HG03469 (cell line): ENCODE measurements at regions not wholly inside any gene's neighbourhood (a gene's known extent, or its start where the extent isn't known, plus 50 kb on each side); places are given as distances from the start of the nearest gene placed in this dataset.
"Not testable (repeated sequence)": the region's sequence is repeated elsewhere in the genome, so short reads cannot be mapped to it uniquely, and the experiment has no call there.

Source experiments
- ATAC-seq: cut with Tn5 transposase; IDR thresholded peaks from one replicate; pipeline ENCODE4 v1.9.1; 2021; ENCODE audit warnings: mild to moderate bottlenecking, moderate library complexity, moderate number of reproducible peaks; ENCODE audit not compliant: unreplicated experiment

DNA sequence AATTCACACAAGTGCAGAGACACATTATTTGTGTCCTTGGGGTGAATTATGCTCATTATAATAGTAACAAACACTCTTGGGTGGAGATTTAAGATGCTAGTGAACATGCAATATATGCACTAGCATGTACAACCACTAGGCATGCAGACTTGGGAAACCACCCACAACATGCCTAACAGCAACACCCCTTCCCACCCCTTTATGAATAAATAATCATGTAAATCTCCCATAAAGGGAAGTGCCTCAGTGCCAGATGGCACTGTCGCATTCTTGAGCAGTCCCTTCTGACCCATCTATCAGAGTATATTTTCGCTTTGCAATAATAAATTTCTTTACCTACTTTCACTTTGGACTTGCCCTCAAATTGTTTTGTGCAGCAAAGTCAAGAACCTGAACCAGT is 1362.2 kb downstream of the OLFM4 start:
- no peak for ATAC-seq

- no peak for ATAC-seq
These were observed 1365.6 kb downstream of the OLFM4 start for GRCh38 chr13:54394085-54394700.

GRCh38 chr13:54394908-54395307 is 1366.3 kb downstream of the OLFM4 start:
- no peak for ATAC-seq

- ATAC-seq: no peak
These were observed 1373.9 kb downstream of the OLFM4 start for GRCh38 chr13:54402495-54402894.

DNA sequence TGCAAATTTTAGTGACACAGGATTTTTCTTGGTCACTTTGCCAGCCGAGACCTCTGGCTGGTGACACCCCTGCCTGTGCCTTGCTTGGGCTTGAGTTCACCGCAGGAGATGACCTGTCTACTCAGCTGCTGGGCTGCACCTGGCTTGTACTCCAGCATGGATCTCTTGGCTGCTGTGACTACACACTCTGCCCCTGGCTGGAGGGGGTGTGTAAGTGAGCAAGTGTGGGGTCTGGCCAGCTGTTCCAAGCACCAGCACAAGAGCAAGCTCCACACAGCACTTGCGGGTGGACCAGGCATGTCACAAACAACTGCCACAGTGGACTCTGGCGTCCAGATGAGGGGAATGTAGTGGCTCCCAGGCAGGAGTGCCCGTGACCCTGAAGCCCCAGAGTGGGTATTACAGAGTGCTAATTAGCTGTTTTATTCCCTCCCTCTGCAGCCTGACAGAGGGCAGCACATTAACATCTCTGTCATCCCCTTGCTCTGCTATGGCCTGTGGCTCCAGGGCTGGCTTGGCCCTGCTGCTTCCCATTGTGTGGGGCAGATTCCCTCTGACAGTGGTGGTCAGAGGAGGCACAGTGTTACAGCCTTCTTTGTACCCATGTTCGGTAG is 1387.2 kb downstream of the OLFM4 start:
- ATAC-seq: no peak

DNA sequence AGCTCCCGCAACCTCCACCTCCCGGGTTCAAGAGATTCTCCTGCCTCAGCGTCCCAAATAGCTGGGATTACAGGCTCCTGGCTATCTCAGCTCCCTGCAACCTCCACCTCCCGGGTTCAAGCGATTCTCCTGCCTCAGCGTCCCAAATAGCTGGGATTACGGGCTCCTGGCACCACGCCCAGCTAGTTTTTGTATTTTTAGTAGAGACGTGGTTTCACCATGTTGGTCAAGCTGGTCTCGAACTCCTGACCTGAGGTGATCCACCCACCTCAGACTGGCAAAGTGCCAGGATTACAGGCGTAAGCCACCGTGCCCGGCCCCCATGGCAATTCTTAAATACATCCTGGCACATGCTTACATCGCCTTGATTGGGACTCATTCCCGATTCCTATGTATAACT is 1394.3 kb downstream of the OLFM4 start:
- ATAC-seq: not testable (repeated sequence)

DNA sequence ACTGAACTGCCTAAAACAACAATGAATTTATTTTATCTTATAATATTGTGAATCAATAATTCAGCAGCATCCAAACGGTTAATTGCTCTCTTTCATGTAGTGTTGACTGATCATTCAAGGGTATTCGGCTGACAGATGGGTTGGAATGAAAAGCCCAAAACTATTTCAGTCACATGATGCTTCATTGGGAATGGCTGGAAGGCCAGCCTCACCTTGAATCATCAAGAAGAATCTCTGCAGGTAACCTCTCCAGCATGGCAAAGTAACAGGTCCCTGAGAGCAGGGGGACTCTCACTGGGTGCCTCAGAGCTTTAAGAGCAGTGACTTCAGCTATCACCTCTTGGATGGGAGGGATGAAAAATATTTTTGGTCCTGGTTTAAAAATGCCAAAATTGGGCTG is 1395.7 kb downstream of the OLFM4 start:
- no peak for ATAC-seq

DNA sequence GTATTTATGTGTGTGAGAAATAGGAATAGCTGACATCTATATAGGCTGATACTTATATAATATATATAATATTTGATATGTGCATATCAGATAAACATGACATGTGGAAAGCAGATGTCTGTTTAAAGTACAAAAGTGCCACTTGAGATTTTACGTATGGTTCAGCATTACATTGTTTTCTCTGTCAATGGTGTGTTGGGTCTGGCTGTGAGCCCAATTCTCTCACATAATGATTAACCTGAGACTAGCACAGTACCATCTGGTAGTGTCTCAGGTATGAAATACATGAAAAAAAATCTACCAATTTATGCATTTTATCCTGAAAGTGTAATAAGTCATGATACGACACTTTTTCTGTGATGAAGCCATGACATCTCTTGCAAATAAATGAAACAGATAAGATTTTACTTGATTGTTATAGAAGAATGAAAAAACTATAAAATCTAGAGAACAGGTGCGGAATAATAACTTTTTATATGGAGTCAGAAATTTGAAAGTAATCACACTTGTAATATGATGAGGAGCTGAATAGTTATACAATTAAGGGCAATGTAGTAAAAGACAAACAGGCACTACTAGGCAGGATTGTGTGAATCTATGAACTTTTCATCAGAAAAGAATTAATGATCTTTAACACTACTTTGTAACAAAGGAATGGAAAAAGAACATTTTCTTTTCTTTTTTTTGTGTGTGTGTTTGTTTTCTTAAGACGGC is 1405.0 kb downstream of the OLFM4 start:
- ATAC-seq: no peak

GRCh38 chr13:54440853-54441400 is 1412.3 kb downstream of the OLFM4 start:
- ATAC-seq: not testable (repeated sequence)

GRCh38 chr13:54445453-54445852 is 1416.8 kb downstream of the OLFM4 start:
- no peak for ATAC-seq

DNA sequence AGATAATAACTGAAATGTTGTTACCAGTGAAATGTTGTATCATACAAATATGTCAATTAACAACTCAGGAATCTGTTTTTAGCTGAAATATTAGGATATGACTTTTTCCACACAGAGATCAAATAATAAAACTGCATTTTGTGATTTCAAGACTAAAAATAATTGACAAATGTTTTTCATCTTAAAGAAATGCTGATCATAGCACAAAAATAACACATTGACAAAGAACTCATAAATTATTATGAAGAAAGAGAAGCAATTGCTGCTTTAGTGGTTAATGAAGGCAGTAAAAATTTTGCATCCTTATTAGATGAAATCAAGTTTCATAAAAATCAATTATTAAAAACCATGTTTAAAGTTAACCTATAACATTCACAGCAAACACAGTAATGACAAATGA is 1417.3 kb downstream of the OLFM4 start:
- ATAC-seq: no peak

DNA sequence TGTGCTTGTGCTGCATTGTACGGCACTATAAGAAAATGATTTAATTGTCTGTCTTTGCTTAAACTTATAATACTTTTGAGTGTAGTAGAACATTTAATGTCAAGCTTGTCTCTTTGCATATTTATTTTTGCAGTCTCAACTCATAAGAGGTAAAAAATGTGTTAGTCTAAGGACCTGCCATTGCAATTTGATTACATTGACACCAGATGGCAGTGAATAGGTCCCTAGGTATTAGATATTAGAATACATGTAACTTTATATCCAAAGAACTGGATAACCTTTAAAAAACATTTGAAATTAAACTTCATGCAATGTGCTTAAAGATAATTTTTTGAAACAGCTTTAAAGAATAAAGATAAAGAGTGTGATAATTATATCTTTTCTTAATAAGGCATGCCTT is 1421.3 kb downstream of the OLFM4 start:
- no peak for ATAC-seq

- no peak for ATAC-seq
These were observed 1455.6 kb downstream of the OLFM4 start for GRCh38 chr13:54484166-54484565.

GRCh38 chr13:54486421-54487166 is 1458.0 kb downstream of the OLFM4 start:
- no peak for ATAC-seq

DNA sequence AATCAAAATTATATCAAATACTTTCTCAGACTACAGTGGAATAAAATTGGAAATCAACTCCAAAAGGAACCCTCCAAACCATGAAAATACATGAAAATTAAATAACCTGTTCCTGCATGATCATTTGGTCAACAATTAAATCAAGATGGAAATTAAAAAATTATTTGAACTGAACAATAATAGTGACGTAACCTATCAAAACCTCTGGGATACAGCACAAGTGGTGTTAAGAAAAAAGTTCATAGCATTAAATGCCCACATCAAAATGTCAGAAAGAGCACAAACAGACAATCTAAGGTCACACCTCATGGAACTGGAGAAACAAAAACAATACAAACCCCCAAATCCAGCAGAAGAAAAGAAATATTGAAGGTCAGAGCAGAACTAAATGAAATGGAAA is 1460.7 kb downstream of the OLFM4 start:
- no peak for ATAC-seq

- no peak for ATAC-seq
These were observed 1464.4 kb downstream of the OLFM4 start for GRCh38 chr13:54492995-54493394.

GRCh38 chr13:54511366-54511765 is 1482.8 kb downstream of the OLFM4 start:
- ATAC-seq: no peak

GRCh38 chr13:54513254-54513653 is 1484.6 kb downstream of the OLFM4 start:
- no peak for ATAC-seq

- no peak for ATAC-seq
These were observed 1507.5 kb downstream of the OLFM4 start for GRCh38 chr13:54536112-54536511.

GRCh38 chr13:54563286-54563685 is 1534.7 kb downstream of the OLFM4 start:
- no peak for ATAC-seq

GRCh38 chr13:54572037-54572436 is 1543.4 kb downstream of the OLFM4 start:
- ATAC-seq: not testable (repeated sequence)
